Neuronal stem cell (in vitro differentiated cells): ENCODE measurements at regions not wholly inside any gene's neighbourhood (a gene's known extent, or its start where the extent isn't known, plus 50 kb on each side); places are given as distances from the start of the nearest gene placed in this dataset.

Source experiments
- DNase-seq: peaks from one replicate; pipeline ENCODE4 v3.0.0-alpha.2; 2013; ENCODE audit warnings: low spot score
- H2AFZ ChIP-seq: one replicate; pipeline ENCODE4 v1.6.1; 2013; ENCODE audit warnings: mild to moderate bottlenecking, low read length, inconsistent platforms
- H2AK5ac ChIP-seq: 2 replicates; pipeline ENCODE4 v1.6.1; 2013; ENCODE audit warnings: low read depth, mild to moderate bottlenecking, inconsistent platforms, low read length, moderate library complexity, mixed read lengths
- H2BK120ac ChIP-seq: 2 replicates; pipeline ENCODE4 v1.6.1; 2013; ENCODE audit warnings: low read depth, mild to moderate bottlenecking, inconsistent platforms, low read length, moderate library complexity, mixed read lengths
- H2BK12ac ChIP-seq: one replicate; pipeline ENCODE4 v1.6.1; 2013; ENCODE audit warnings: low read length, inconsistent platforms
- H2BK15ac ChIP-seq: 2 replicates; pipeline ENCODE4 v1.6.1; 2013; ENCODE audit warnings: mild to moderate bottlenecking, low read length, inconsistent platforms, mixed read lengths
- H2BK5ac ChIP-seq: one replicate; pipeline ENCODE4 v1.6.1; 2013; ENCODE audit warnings: inconsistent platforms, mild to moderate bottlenecking, low read length, moderate library complexity
- H3K14ac ChIP-seq: one replicate; pipeline ENCODE4 v1.6.1; 2013; ENCODE audit warnings: low read length, inconsistent platforms
- H3K18ac ChIP-seq: 2 replicates; pipeline ENCODE4 v1.6.1; 2013; ENCODE audit warnings: low read length, inconsistent platforms
- H3K23ac ChIP-seq: 2 replicates; pipeline ENCODE4 v1.6.1; 2013; ENCODE audit warnings: low read depth, mild to moderate bottlenecking, mixed read lengths, low read length, inconsistent platforms; ENCODE audit not compliant: poor library complexity
- H3K27ac ChIP-seq: replicated peaks from 3 replicates; pipeline ENCODE4 v1.5.1; 2013; ENCODE audit warnings: low read length, inconsistent platforms
- H3K27me3 ChIP-seq, 3 experiments: 2 replicates each; pipeline ENCODE4 v1.6.1; 2013; ENCODE audit warnings: low read length in 3 of 3, mild to moderate bottlenecking in 2 of 3, inconsistent platforms in 1 of 3, low read depth in 1 of 3, mixed read lengths in 1 of 3, moderate library complexity in 1 of 3; ENCODE audit not compliant: control insufficient read depth in 3 of 3, insufficient read depth in 3 of 3
- H3K36me3 ChIP-seq, 2 donors: replicated peaks in 1 of 2; 2 replicates each; pipeline ENCODE4 v1.6.1; 2013; ENCODE audit warnings: low read length in 2 of 2; ENCODE audit not compliant: control insufficient read depth in 2 of 2, insufficient read depth in 2 of 2
- H3K4ac ChIP-seq: 2 replicates; pipeline ENCODE4 v1.6.1; 2013; ENCODE audit warnings: inconsistent platforms, mild to moderate bottlenecking, low read length, moderate library complexity
- H3K4me1 ChIP-seq, 2 donors: 1 replicate in 1 of 2; 2 replicates in 1 of 2; pipeline ENCODE4 v1.6.1; 2013; ENCODE audit warnings: low read length in 2 of 2, low read depth in 1 of 2; ENCODE audit not compliant: control insufficient read depth in 2 of 2, insufficient read depth in 1 of 2
- H3K4me2 ChIP-seq: one replicate; pipeline ENCODE4 v1.6.1; 2013; ENCODE audit warnings: mild to moderate bottlenecking, low read length, inconsistent platforms; ENCODE audit not compliant: insufficient read depth, poor library complexity, severe bottlenecking
- H3K4me3 ChIP-seq, 2 donors: 2 replicates each; pipeline ENCODE4 v1.5.1; 2013; ENCODE audit warnings: low read length in 2 of 2, mild to moderate bottlenecking in 2 of 2, inconsistent platforms in 1 of 2, moderate library complexity in 1 of 2
- H3K79me1 ChIP-seq: one replicate; pipeline ENCODE4 v1.6.1; 2013; ENCODE audit warnings: low read depth, mild to moderate bottlenecking, inconsistent platforms, low read length, moderate library complexity
- H3K9ac ChIP-seq: one replicate; pipeline ENCODE4 v1.6.1; 2013; ENCODE audit warnings: mild to moderate bottlenecking, low read depth, low read length, inconsistent platforms; ENCODE audit not compliant: poor library complexity
- H3K9me3 ChIP-seq, 2 donors: replicated peaks in 1 of 2; 2 replicates each; pipeline versions ENCODE3 to v1.6.1; 2013; ENCODE audit warnings: low read length in 2 of 2, mild to moderate bottlenecking in 2 of 2, inconsistent platforms in 1 of 2, low read depth in 1 of 2, mixed read lengths in 1 of 2, moderate library complexity in 1 of 2; ENCODE audit not compliant: control insufficient read depth in 2 of 2, insufficient read depth in 1 of 2
- H4K8ac ChIP-seq: one replicate; pipeline ENCODE4 v1.6.1; 2013; ENCODE audit warnings: low read depth, mild to moderate bottlenecking, inconsistent platforms, low read length, moderate library complexity
- H4K91ac ChIP-seq: one replicate; pipeline ENCODE4 v1.6.1; 2013; ENCODE audit warnings: low read length, low read depth, mild to moderate bottlenecking, inconsistent platforms; ENCODE audit not compliant: poor library complexity
- WGBS, 2 donors: extraction: QIAGEN DNeasy Blood & Tissue Kit; methylation state at CpG; one replicate each; pipeline ENCODE4 v1.1.7; 2013; ENCODE audit warnings: missing lambda C conversion rate in 2 of 2, mixed read lengths in 1 of 2; ENCODE audit not compliant: insufficient read length in 2 of 2, insufficient replicate concordance in 1 of 2; ENCODE audit errors: extremely low coverage in 2 of 2; 5-methylcytosine and 5-hydroxymethylcytosine counted together

DNA sequence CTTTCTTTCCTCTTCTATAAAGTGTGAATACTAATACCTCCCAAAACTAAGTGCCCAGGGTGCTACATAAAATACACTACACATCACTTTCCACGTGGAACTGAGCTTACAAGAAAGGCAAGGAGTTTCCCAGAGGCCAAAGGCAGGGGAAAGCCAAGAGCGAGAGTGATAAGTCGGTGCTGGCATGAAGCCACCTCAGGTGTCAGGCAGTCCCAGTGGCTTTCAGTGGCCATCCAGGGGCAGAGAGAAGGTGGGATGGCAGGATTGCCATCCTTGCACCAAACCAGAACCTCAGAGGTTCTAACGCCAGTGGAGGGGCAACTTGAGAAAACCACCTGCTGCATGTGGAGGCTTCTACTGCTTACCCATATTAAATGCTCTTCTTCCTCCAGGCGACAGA, 79.7 kb upstream of the DIO3 start:
- H2BK15ac ChIP-seq = no peak overlapping the region
- H3K14ac ChIP-seq = no peak overlapping the region
- no peak overlapping the region for H2BK120ac ChIP-seq
- no peak overlapping the region for H4K91ac ChIP-seq
- WGBS, 2 donors = no CpG with 5 or more reads among the region's 5 CpGs
- H3K4me3 ChIP-seq = no peak overlapping the region
- no peak overlapping the region for H3K4me2 ChIP-seq
- H2BK12ac ChIP-seq = no peak overlapping the region
- no peak overlapping the region for H2AFZ ChIP-seq
- H3K27ac ChIP-seq = no peak overlapping the region
- no peak overlapping the region for H4K8ac ChIP-seq
- no peak overlapping the region for H3K23ac ChIP-seq
- no peak overlapping the region for H3K9ac ChIP-seq
- H2BK5ac ChIP-seq = no peak overlapping the region
- H3K79me1 ChIP-seq = no peaks in the 10 kb centered on the region
- H3K18ac ChIP-seq = no peak overlapping the region
- no peaks in the 10 kb centered on the region for H3K36me3 ChIP-seq
- DNase-seq = no peak
- H3K9me3 ChIP-seq = peaks cover 0 to 5% of the 10 kb centered on the region in 2 donors
- no peak overlapping the region for H3K4ac ChIP-seq
- peaks cover 6 to 8% of the 10 kb centered on the region in 2 donors for H3K4me1 ChIP-seq
- H3K27me3 ChIP-seq = peaks cover 0 to 2% (median 0%) of the 10 kb centered on the region in 3 experiments
- no peak overlapping the region for H2AK5ac ChIP-seq

- Histone ChIP-seq H2BK12ac (no peak overlapping the region), H2AFZ (no peak overlapping the region), H2BK15ac (no peak overlapping the region), H3K4me2 (no peak overlapping the region), H4K8ac (no peak overlapping the region), H4K91ac (no peak overlapping the region), H3K4ac (no peak overlapping the region), H3K36me3 (no peaks in the 10 kb centered on the region), H3K4me3 (no peak overlapping the region), H3K27me3 (peaks cover 0 to 2% (median 0%) of the 10 kb centered on the region in 3 experiments), H3K9ac (no peak overlapping the region), H3K23ac (no peak overlapping the region), H3K9me3 (peaks cover 0 to 5% of the 10 kb centered on the region in 2 donors), H2AK5ac (no peak overlapping the region), H3K18ac (no peak overlapping the region), H3K14ac (no peak overlapping the region), H3K79me1 (no peaks in the 10 kb centered on the region), H2BK120ac (no peak overlapping the region), H2BK5ac (no peak overlapping the region), H3K27ac (no peak overlapping the region), H3K4me1 (peaks cover 2 to 3% of the 10 kb centered on the region in 2 donors)
- DNase-seq = no peak
- no CpG with 5 or more reads among the region's 4 CpGs for WGBS, 2 donors
Observed at GRCh38 chr14:101482066-101482465, 79.2 kb upstream of the DIO3 start.

- Histone ChIP-seq H3K18ac (no peak overlapping the region), H2AFZ (no peak overlapping the region), H4K8ac (no peak overlapping the region), H2BK120ac (no peak overlapping the region), H3K4ac (no peak overlapping the region), H3K27me3 (peaks cover 0 to 1% (median 0%) of the 10 kb centered on the region in 3 experiments), H2AK5ac (no peak overlapping the region), H3K4me2 (no peak overlapping the region), H3K9me3 (peaks cover 0 to 5% of the 10 kb centered on the region in 2 donors), H3K79me1 (no peaks in the 10 kb centered on the region), H2BK15ac (no peak overlapping the region), H3K36me3 (no peaks in the 10 kb centered on the region), H3K4me3 (no peak overlapping the region), H4K91ac (no peak overlapping the region), H2BK5ac (no peak overlapping the region), H3K23ac (no peak overlapping the region), H3K9ac (no peak overlapping the region), H3K4me1 (no peaks in the 10 kb centered on the region), H2BK12ac (no peak overlapping the region), H3K27ac (no peak overlapping the region), H3K14ac (no peak overlapping the region)
- no peak for DNase-seq
- no CpG with 5 or more reads among the region's 4 CpGs for WGBS, 2 donors
Observed at GRCh38 chr14:101483829-101484228, 77.5 kb upstream of the DIO3 start.

GRCh38 chr14:101489092-101489760, 72.1 kb upstream of the DIO3 start:
- no peaks in the 10 kb centered on the region for H3K4me1 ChIP-seq

More at GRCh38 chr14:101489092-101489760, 72.1 kb upstream of the DIO3 start:
- no peak for DNase-seq
- H2AFZ ChIP-seq = no peak overlapping the region
- H3K4me3 ChIP-seq = no peak overlapping the region
- H3K27ac ChIP-seq = no peak overlapping the region
- H2BK5ac ChIP-seq = no peak overlapping the region
- no peak overlapping the region for H2BK12ac ChIP-seq
- H3K79me1 ChIP-seq = no peaks in the 10 kb centered on the region
- no peaks in the 10 kb centered on the region for H3K36me3 ChIP-seq
- H3K9me3 ChIP-seq = peaks cover 0 to 2% of the 10 kb centered on the region in 2 donors
- H3K18ac ChIP-seq = no peak overlapping the region
- no peak overlapping the region for H2BK15ac ChIP-seq
- no peak overlapping the region for H4K8ac ChIP-seq
- H3K4ac ChIP-seq = no peak overlapping the region
- no peak overlapping the region for H3K9ac ChIP-seq
- H3K27me3 ChIP-seq = peaks cover 0 to 2% (median 0%) of the 10 kb centered on the region in 3 experiments
- H2AK5ac ChIP-seq = no peak overlapping the region
- H2BK120ac ChIP-seq = no peak overlapping the region
- H3K23ac ChIP-seq = no peak overlapping the region
- WGBS, 2 donors = no CpG with 5 or more reads among the region's 9 CpGs
- H3K14ac ChIP-seq = no peak overlapping the region
- no peak overlapping the region for H3K4me2 ChIP-seq
- no peak overlapping the region for H4K91ac ChIP-seq
